ENCODE measurements at regions not wholly inside any gene's neighbourhood (a gene's known extent, or its start where the extent isn't known, plus 50 kb on each side); places are given as distances from the start of the nearest gene placed in this dataset.

DNA sequence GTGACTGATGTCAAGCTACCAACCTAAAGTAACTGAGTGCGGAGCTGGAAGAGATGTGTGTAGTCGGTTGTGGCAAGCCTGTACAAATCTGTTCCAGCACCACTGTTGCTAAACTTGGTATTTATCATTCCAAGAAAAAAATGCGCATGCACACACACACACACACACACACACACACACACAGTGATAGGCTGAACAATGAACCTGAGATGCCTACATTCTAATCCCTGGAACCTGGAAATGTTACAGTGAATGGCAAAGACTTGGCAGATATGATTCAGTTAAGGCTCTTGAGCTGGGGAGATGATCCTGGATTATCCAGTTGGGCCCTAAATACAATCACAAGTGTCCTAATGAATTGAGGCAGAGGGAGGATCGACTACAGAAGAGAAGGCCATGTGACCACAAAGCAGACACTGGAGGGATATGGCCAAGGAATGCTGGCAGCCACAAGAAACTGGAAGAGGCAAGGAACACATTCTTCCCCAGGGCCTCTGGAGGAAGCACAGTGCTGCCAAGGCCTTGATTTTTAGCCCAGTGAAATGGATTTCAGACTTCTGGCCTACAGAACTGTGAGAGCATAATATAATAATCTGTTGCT, 49.7 kb upstream of the LHFPL2 start:
- ATAC-seq (ENCODE audit: low read depth) (no peak), DNase-seq (no peak)
- no peak overlapping the region for H3K4me3 Mint-ChIP-seq
- CTCF ChIA-PET: no interaction called here
- no peaks in the 10 kb centered on the region for H3K4me1 Mint-ChIP-seq
- TF ChIP-seq, protein P1, sequence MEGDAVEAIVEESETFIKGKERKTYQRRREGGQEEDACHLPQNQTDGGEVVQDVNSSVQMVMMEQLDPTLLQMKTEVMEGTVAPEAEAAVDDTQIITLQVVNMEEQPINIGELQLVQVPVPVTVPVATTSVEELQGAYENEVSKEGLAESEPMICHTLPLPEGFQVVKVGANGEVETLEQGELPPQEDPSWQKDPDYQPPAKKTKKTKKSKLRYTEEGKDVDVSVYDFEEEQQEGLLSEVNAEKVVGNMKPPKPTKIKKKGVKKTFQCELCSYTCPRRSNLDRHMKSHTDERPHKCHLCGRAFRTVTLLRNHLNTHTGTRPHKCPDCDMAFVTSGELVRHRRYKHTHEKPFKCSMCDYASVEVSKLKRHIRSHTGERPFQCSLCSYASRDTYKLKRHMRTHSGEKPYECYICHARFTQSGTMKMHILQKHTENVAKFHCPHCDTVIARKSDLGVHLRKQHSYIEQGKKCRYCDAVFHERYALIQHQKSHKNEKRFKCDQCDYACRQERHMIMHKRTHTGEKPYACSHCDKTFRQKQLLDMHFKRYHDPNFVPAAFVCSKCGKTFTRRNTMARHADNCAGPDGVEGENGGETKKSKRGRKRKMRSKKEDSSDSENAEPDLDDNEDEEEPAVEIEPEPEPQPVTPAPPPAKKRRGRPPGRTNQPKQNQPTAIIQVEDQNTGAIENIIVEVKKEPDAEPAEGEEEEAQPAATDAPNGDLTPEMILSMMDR (IDR thresholded peaks at IDR 0.05): no peak
- intact Hi-C loops (cut with micrococcal nuclease): no loop called here
- peaks cover 4% of the 10 kb centered on the region for H3K9me3 Mint-ChIP-seq
- no peaks in the 10 kb centered on the region for H3K36me3 Mint-ChIP-seq (ENCODE audit: low read depth)
- POLR2A ChIA-PET: no interaction called here
- H3K27me3 Mint-ChIP-seq: no peaks in the 10 kb centered on the region
- no peak overlapping the region for H3K27ac Mint-ChIP-seq
